ENCODE measurements at regions not wholly inside any gene's neighbourhood (a gene's known extent, or its start where the extent isn't known, plus 50 kb on each side); places are given as distances from the start of the nearest gene placed in this dataset.

- DNase-seq, result peak; percentile 91
Measured at GRCh38 chr14:26199590-26200370, 398.1 kb downstream of the NOVA1 start.

GRCh38 chr14:26199096-26199495 lies 398.7 kb downstream of the NOVA1 start:
- no peak for DNase-seq

DNA sequence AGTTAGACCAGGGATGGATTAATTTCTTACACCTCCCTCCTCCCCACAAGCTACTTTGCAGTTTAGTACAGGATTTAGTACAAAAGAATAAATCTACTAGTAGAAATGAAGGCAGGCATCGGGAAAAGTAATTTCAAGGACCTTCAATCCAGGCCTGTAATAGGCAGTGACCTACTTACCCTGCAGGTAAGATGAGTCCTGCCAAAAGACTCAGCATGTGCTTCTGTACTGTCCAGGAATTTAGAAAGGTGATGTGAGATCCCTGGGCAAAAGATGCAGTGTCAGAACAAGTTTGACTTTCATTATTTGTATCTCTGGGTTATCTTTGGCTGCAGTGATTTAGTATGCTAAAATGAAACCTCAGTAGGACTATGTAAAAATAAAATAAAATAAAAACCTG lies 403.0 kb downstream of the NOVA1 start:
- DNase-seq, result no peak

DNA sequence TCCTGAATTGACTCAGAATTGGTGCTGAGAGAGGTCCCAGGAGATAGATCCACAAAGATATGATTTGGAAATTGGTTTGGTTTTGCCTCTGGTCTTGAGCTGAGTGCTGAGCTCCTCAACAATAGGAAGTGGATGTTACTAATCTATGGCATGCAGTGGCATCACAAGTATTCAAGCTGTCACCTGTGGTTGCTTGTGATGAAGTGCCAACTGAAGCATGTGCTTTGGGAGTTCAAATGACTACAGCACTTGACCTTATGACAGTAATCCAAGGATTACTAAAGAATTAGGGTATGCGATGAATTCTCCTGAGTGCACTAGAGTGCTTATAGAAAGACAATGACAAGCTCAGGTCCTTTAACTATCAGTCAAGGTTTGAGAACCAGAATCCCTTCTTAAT lies 406.2 kb downstream of the NOVA1 start:
- no peak for DNase-seq

GRCh38 chr14:26191123-26191522 lies 406.7 kb downstream of the NOVA1 start:
- peak; percentile 4 for DNase-seq

GRCh38 chr14:26190646-26191045 lies 407.2 kb downstream of the NOVA1 start:
- DNase-seq, result peak; percentile 23

GRCh38 chr14:26187996-26188620 lies 409.7 kb downstream of the NOVA1 start:
- peak; percentile 13 for DNase-seq

GRCh38 chr14:26180221-26180620 lies 417.6 kb downstream of the NOVA1 start:
- DNase-seq, result no peak

DNA sequence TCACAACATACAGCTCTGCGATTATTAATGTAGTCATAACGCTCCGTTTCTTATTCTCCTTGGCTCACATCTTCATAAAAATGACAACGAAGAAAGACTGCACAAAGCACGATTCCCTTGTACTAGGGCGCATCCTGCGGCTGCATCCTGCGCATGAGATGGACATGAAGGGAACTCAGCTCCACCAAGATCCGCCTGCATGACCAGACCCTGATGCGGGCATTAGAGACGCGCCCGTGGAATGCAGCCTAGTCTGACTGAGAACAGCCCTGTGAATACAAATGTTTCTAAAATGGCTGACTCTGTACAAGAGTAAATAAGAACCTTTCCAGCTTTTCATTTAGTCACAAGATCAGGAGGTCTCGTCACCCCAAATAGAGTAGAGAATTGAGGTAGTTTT lies 422.2 kb downstream of the NOVA1 start:
- DNase-seq, result no peak

- no peak for DNase-seq
Measured at GRCh38 chr14:26174395-26174794, 423.4 kb downstream of the NOVA1 start.

DNA sequence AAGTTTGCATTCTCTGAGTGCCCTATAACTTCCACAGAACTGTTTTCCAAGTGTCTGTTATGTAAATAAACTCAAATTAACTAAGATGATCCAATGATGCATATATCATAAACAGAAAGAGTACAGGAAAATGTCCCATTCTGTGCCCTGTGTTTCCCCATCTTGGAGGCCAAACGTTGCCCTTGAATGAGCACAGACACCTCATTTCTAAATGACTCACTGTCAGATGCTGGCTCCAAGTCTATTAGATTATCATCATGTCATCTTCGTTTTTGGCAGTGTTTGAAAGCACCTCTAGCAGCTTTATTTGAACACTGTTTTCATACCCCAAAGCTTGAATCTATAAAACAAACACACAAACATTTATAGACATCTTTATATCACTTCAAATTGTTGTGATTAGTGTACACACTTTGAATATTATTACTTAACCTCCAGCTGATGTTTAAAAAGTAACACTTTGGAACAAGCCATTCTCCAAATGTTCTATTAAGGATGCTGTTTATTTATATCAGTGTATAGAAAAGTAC lies 424.2 kb downstream of the NOVA1 start:
- no peak for DNase-seq

GRCh38 chr14:26172396-26172795 lies 425.4 kb downstream of the NOVA1 start:
- no peak for DNase-seq

GRCh38 chr14:26170885-26171284 lies 426.9 kb downstream of the NOVA1 start:
- no peak for DNase-seq

- peak; percentile 41 for DNase-seq
Measured at GRCh38 chr14:26163761-26164160, 434.1 kb downstream of the NOVA1 start.

DNA sequence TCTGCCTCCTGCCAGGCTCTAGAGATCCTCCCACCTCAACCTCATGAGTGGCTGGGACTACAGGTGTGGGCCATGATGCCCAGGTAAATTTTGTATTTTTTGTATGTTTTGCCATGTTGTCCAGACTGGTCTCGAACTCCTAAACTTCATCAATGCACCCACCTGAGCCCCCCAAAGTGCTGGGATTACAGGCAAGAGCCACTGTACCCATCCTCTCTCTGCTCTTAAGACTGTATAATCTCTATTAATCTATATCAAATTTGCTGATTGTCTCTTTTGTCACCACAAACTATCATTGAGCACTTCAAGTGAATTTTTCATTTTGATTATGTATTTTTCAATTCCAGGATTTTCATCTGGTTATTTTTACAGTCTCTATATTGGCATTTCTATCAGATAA lies 440.3 kb downstream of the NOVA1 start:
- no peak for DNase-seq

- DNase-seq, result no peak
Measured at GRCh38 chr14:26143057-26143456, 454.8 kb downstream of the NOVA1 start.

- DNase-seq, result no peak
Measured at GRCh38 chr14:26138764-26139445, 458.9 kb downstream of the NOVA1 start.

GRCh38 chr14:26137161-26137560 lies 460.7 kb downstream of the NOVA1 start:
- DNase-seq, result no peak

DNA sequence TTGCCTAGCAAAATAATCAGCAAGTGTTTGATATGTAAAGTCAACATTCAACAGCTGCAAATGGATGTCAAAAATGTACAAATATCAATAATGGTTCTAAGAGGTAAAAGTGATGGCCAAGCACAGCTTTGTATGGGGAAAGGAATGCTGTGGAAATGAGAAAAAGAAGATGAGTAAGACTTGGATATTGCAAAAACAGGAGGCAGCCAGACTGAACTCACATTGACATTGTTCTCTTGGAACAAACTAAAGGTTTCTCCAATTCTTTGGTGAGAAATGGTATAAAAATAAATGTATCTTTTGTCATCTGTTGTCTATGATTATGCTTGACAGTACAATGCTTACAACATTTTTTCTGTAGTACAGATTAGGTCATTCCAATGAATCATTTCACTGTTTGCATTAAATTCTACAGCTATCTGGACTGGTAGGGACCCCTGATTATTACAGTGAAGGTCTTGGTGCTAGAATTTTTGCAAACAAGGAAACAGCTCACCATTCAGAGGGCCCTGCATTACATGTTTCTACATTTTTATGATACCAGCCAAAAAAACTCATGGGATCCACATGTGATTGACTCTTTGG lies 465.7 kb downstream of the NOVA1 start:
- no peak for DNase-seq

DNA sequence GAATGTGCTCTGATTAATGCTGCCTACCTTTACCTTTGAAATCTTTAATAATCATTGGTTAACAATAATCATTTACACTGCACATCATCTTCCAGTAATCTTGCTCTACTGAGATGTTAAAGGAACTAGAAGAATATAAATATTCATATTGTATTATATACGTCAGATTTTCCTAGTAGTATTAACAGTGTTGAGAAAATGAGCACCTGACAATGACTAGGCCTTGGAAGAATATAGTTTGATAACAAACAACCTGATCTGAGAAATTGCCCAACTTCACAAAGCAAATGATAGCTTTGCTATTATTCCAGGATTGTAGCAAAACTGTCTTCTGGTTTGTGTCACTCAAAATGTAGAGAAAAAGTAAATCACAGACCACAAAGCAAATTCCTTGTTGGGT lies 467.1 kb downstream of the NOVA1 start:
- no peak for DNase-seq

DNA sequence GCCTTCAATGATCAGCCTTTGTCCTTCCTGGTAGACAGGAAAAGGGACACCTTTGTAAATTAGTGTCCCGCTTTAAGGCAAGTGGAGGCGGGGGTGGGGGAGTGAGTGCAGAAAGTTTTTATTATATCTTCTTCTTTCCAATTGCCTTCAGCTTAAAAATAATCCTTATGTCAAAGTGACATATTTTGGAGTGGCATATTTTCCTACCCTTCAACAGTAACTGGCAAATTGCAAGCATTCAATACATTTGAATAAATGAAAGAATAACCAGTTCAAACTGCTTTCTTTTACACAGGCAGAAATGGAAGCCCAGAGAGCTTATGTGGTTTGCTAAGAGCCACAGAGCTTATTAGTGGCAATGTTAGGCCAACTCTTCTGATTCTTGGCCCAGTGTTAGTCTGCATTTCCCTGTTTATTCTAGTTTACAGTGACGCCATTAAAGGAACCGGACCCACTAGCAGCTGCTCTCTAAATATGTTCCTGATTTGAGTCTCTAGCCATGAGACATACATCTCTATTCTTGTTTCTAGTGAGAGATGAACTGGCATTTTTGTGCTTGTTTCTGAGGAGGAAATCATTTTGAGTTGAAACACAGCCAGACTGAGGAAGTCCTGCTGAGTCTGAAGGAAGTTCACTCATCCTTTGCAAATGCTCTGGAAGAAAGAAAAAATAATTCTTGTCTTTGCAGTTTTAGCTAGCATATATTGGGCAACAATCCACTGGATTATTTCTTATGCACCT lies 468.7 kb downstream of the NOVA1 start:
- peak; percentile 8 for DNase-seq

GRCh38 chr14:26124896-26125438 lies 472.9 kb downstream of the NOVA1 start:
- DNase-seq, result no peak
